ENCODE measurements at regions not wholly inside any gene's neighbourhood (a gene's known extent, or its start where the extent isn't known, plus 50 kb on each side); places are given as distances from the start of the nearest gene placed in this dataset.
A peak's percentile ranks its signal among the peaks of the same experiment; 100 is the strongest.

DNA sequence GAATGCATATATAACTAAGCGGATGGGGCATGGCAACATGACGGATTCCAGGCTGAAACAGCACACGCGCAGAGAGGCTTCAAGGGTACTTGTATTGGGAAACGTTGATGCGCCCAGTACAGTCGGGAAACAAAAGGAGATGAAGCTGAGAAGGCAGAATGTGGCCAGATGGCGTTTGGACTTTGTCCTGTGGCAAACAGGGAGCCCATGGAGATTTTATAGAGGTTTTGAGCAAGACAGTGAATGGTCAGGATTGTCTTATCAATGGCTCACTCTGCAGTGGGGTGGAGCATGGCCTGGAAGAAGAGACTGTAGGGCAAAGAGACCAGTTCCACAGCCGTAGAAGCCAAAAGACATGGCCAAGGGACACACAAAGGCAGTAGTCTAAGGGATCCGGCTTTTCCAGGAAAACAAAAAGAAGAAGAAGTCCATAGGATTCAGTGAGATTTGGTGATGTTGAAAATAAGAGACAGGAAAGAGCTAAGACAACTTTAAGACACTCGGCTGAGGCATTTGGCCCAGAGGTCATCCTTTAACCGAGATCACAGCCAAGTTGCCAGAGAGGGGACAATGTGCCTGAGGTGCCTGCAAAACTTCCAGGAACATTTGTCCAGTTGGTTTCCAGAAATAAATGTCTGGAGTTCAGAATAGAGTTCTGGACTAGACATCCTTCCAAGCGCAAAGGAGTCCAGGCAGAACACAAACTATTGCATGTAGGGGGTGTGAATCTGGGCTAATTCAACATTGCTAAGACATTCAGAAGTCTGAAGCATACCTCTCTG, 123.0 kb upstream of the RREB1 start:
- H3K27ac Mint-ChIP-seq, result peak overlapping the region in 1 of 7 donors; percentile 18
- H2AFZ ChIP-seq (ENCODE audit: insufficient read depth, low read depth, low read length, poor library complexity, severe bottlenecking), result no peak overlapping the region
- H3K79me2 ChIP-seq (ENCODE audit: insufficient read depth, low read length), result no peaks in the 10 kb centered on the region
- no peak overlapping the region for H3K4me3 ChIP-seq (replicated peaks in 1 of 3; ENCODE audit: low read depth in 2 of 3, low read length in 3 of 3)
- no peak overlapping the region for H3K4me3 Mint-ChIP-seq
- no peaks in the 10 kb centered on the region for H3K27me3 ChIP-seq (ENCODE audit: control insufficient read depth in 2 of 2, insufficient read depth in 2 of 2, low read length in 2 of 2)
- no peaks in the 10 kb centered on the region for H3K36me3 Mint-ChIP-seq
- no peak overlapping the region for H3K27ac ChIP-seq (ENCODE audit: low read depth in 1 of 2, low read length in 2 of 2)
- H3K9me3 Mint-ChIP-seq, result peaks cover 0 to 2% (median 0%) of the 10 kb centered on the region in 7 donors
- H3K27me3 Mint-ChIP-seq (ENCODE audit: low read depth in 3 of 3), result peaks cover 2 to 5% (median 3%) of the 10 kb centered on the region in 3 donors
- intact Hi-C loops (cut with micrococcal nuclease), result no loop called here
- no peaks in the 10 kb centered on the region for H4K20me1 ChIP-seq (ENCODE audit: insufficient read depth, low read length)
- DNase-seq, result no peak
- no peaks in the 10 kb centered on the region for H3K9me3 ChIP-seq (replicated peaks in 1 of 2; ENCODE audit: control insufficient read depth in 1 of 2, insufficient read depth in 1 of 2, low read length in 2 of 2)
- no peak overlapping the region for H3K4me2 ChIP-seq (replicated peaks; ENCODE audit: extremely low read depth, low read length, poor library complexity, severe bottlenecking)
- no peak overlapping the region for H3K9ac ChIP-seq (ENCODE audit: insufficient read depth, low read length, poor library complexity, severe bottlenecking)
- TF ChIP-seq, protein P1, sequence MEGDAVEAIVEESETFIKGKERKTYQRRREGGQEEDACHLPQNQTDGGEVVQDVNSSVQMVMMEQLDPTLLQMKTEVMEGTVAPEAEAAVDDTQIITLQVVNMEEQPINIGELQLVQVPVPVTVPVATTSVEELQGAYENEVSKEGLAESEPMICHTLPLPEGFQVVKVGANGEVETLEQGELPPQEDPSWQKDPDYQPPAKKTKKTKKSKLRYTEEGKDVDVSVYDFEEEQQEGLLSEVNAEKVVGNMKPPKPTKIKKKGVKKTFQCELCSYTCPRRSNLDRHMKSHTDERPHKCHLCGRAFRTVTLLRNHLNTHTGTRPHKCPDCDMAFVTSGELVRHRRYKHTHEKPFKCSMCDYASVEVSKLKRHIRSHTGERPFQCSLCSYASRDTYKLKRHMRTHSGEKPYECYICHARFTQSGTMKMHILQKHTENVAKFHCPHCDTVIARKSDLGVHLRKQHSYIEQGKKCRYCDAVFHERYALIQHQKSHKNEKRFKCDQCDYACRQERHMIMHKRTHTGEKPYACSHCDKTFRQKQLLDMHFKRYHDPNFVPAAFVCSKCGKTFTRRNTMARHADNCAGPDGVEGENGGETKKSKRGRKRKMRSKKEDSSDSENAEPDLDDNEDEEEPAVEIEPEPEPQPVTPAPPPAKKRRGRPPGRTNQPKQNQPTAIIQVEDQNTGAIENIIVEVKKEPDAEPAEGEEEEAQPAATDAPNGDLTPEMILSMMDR (IDR thresholded peaks at IDR 0.05), result no peak
- no peaks in the 10 kb centered on the region for H3K36me3 ChIP-seq (replicated peaks in 1 of 2; ENCODE audit: control insufficient read depth in 1 of 2, insufficient read depth in 2 of 2, low read length in 2 of 2)
- 97% methylated on average over 10 of the region's 13 CpGs for WGBS (ENCODE audit: insufficient coverage)
- H3K4me1 ChIP-seq (ENCODE audit: control insufficient read depth in 1 of 2, insufficient read depth in 2 of 2, low read length in 2 of 2), result peaks cover 0 to 4% of the 10 kb centered on the region in 2 donors
- peaks cover 13% of the 10 kb centered on the region for H3K4me1 Mint-ChIP-seq

DNA sequence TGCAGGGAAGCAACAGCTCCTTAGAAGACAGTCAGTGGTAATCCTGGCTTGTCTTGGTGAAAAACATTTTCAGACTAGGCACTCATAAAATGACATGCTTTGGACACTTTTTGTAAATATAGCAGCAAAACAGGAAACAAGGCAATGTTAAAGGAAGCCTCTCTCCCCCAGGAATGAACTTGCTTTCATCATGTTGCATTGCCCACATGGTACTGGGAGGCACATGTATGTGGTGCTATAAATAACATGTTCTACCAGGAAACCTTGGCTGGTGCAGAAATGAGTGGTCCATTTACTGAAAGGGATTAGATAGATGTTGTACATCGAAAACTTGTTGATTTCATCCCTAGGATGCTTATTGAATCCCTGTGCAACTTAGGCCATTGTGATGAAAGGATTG, 121.4 kb upstream of the RREB1 start:
- TF ChIP-seq, protein P1 (IDR thresholded peaks at IDR 0.05), result no peak
- H3K79me2 ChIP-seq (ENCODE audit: insufficient read depth, low read length), result no peaks in the 10 kb centered on the region
- Mint-ChIP-seq H3K4me3 (no peak overlapping the region), H3K36me3 (no peaks in the 10 kb centered on the region), H3K9me3 (no peaks in the 10 kb centered on the region), H3K27me3 (ENCODE audit: low read depth in 3 of 3) (peaks cover 0 to 3% (median 2%) of the 10 kb centered on the region in 3 donors), H3K27ac (no peak overlapping the region), H3K4me1 (peaks cover 13% of the 10 kb centered on the region)
- whole genome bisulfite sequencing (ENCODE audit: insufficient coverage), result 89% methylated on average over 1 of the region's 1 CpG
- no peak overlapping the region for H3K4me2 ChIP-seq (replicated peaks; ENCODE audit: extremely low read depth, low read length, poor library complexity, severe bottlenecking)
- no peaks in the 10 kb centered on the region for H3K36me3 ChIP-seq (replicated peaks in 1 of 2; ENCODE audit: control insufficient read depth in 1 of 2, insufficient read depth in 2 of 2, low read length in 2 of 2)
- intact Hi-C loops (cut with micrococcal nuclease), result no loop called here
- no peak for DNase-seq
- peak overlapping the region; percentile 14 for H2AFZ ChIP-seq (ENCODE audit: insufficient read depth, low read depth, low read length, poor library complexity, severe bottlenecking)
- H3K9me3 ChIP-seq (replicated peaks in 1 of 2; ENCODE audit: control insufficient read depth in 1 of 2, insufficient read depth in 1 of 2, low read length in 2 of 2), result no peaks in the 10 kb centered on the region
- H3K4me3 ChIP-seq (replicated peaks in 1 of 3; ENCODE audit: low read depth in 2 of 3, low read length in 3 of 3), result no peak overlapping the region
- H3K27me3 ChIP-seq (ENCODE audit: control insufficient read depth in 2 of 2, insufficient read depth in 2 of 2, low read length in 2 of 2), result no peaks in the 10 kb centered on the region
- no peak overlapping the region for H3K9ac ChIP-seq (ENCODE audit: insufficient read depth, low read length, poor library complexity, severe bottlenecking)
- H3K27ac ChIP-seq (ENCODE audit: low read depth in 1 of 2, low read length in 2 of 2), result no peak overlapping the region
- no peaks in the 10 kb centered on the region for H4K20me1 ChIP-seq (ENCODE audit: insufficient read depth, low read length)
- peaks cover 0 to 4% of the 10 kb centered on the region in 2 donors for H3K4me1 ChIP-seq (ENCODE audit: control insufficient read depth in 1 of 2, insufficient read depth in 2 of 2, low read length in 2 of 2)

All from CD14-positive monocyte (primary cell).